ENCODE measurements at regions not wholly inside any gene's neighbourhood (a gene's known extent, or its start where the extent isn't known, plus 50 kb on each side); places are given as distances from the start of the nearest gene placed in this dataset.
A peak's percentile ranks its signal among the peaks of the same experiment; 100 is the strongest.
"Not testable (repeated sequence)": the region's sequence is repeated elsewhere in the genome, so short reads cannot be mapped to it uniquely, and the experiment has no call there.

GRCh38 chr9:106220415-106220814 is 526.1 kb downstream of the TMEM38B start:
- no peak overlapping the region for H3K27ac ChIP-seq
- no peaks in the 10 kb centered on the region for H3K36me3 ChIP-seq
- WGBS, 4 donors: 82 to 92% (median 86%) methylated on average over 5 of the region's 5 CpGs
- no peaks in the 10 kb centered on the region for H3K4me1 ChIP-seq
- TF ChIP-seq, protein P1, sequence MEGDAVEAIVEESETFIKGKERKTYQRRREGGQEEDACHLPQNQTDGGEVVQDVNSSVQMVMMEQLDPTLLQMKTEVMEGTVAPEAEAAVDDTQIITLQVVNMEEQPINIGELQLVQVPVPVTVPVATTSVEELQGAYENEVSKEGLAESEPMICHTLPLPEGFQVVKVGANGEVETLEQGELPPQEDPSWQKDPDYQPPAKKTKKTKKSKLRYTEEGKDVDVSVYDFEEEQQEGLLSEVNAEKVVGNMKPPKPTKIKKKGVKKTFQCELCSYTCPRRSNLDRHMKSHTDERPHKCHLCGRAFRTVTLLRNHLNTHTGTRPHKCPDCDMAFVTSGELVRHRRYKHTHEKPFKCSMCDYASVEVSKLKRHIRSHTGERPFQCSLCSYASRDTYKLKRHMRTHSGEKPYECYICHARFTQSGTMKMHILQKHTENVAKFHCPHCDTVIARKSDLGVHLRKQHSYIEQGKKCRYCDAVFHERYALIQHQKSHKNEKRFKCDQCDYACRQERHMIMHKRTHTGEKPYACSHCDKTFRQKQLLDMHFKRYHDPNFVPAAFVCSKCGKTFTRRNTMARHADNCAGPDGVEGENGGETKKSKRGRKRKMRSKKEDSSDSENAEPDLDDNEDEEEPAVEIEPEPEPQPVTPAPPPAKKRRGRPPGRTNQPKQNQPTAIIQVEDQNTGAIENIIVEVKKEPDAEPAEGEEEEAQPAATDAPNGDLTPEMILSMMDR (IDR thresholded peaks at IDR 0.05): no peak
- ATAC-seq (no peak), DNase-seq (no peak)
- no peaks in the 10 kb centered on the region for H3K27me3 ChIP-seq
- H3K4me3 ChIP-seq: no peak overlapping the region
- no peaks in the 10 kb centered on the region for H3K9me3 ChIP-seq
- intact Hi-C loops (cut with DNase I): loop anchor here in 1 of 10 donors (10.0 kb wide), 1 partner anchor 306 kb away; no protein-coding TSS in a partner anchor

- peak in 4 of 5 donors; percentile 39 to 68 (median 53) for DNase-seq
- no peaks in the 10 kb centered on the region for H3K27me3 ChIP-seq
- no peaks in the 10 kb centered on the region for H3K36me3 ChIP-seq
- 7 to 19% (median 8%) methylated on average over 3 of the region's 3 CpGs for WGBS, 4 donors
- H3K4me1 ChIP-seq: peaks cover 0 to 18% (median 10%) of the 10 kb centered on the region in 12 donors
- intact Hi-C loops (cut with DNase I): loop anchor here in 1 of 10 donors (10.0 kb wide), 1 partner anchor 314 kb away; no protein-coding TSS in a partner anchor
- H3K9me3 ChIP-seq: no peaks in the 10 kb centered on the region
- peak overlapping the region in 3 of 12 donors; percentile 8 to 33 (median 30) for H3K27ac ChIP-seq
- no peak overlapping the region for H3K4me3 ChIP-seq
- peak; percentile 90 to 95 (median 92) for ATAC-seq
- no peak for TF ChIP-seq POLR2A (IDR thresholded peaks at IDR 0.05)
- TF ChIP-seq, protein P1 (IDR thresholded peaks at IDR 0.05): no peak
Measured at GRCh38 chr9:106228861-106229260, 534.5 kb downstream of the TMEM38B start.

DNA sequence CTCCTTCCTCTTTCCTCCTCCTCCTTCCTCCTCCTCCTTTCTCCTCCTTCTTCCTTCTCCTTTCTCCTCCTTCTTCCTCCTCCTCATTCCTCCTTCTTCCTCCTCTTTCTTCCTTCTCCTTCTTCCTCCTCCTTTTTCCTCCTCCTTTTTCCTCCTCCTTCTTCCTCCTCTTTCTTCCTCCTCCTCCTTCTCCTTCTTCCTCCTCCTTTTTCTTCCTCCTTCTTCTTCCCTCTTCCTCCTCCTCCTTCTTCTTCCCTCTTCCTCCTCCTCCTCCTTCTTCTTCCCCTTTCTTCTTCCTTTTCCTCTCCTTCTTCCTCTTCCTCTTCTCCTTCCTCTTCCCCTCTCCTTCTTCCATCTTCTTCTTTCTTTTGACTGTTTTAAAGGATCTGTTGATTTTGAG is 538.8 kb downstream of the TMEM38B start:
- H3K4me1 ChIP-seq: peaks cover 0 to 15% (median 10%) of the 10 kb centered on the region in 12 donors
- ATAC-seq: no peak
- H3K27ac ChIP-seq: no peak overlapping the region
- TF ChIP-seq POLR2A (IDR thresholded peaks at IDR 0.05): no peak
- TF ChIP-seq, protein P1 (IDR thresholded peaks at IDR 0.05): no peak
- no peaks in the 10 kb centered on the region for H3K36me3 ChIP-seq
- no peak for DNase-seq
- no peak overlapping the region for H3K4me3 ChIP-seq
- H3K27me3 ChIP-seq: no peaks in the 10 kb centered on the region
- H3K9me3 ChIP-seq: peaks cover 0 to 9% (median 0%) of the 10 kb centered on the region in 12 donors
- intact Hi-C loops (cut with DNase I): no loop called here

DNA sequence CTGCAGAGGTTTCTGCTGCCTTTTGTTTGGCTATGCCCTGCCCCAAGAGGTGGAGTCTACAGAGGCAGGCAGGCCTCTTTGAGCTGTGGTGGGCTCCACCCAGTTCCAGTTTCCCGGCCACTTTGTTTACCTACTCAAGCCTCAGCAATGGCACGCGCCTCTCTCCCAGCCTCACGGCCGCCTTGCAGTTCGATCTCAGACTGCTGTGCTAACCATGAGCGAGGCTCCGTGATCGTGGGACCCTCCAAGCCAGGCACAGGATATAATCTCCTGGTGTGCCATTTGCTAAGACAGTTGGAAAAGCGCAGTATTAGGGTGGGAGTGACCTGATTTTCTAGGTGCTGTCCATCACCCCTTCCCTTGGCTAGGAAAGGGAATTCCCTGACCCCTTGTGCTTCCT is 566.6 kb downstream of the TMEM38B start:
- H3K27me3 ChIP-seq; intact Hi-C loops (cut with DNase I); H3K36me3 ChIP-seq; H3K4me3 ChIP-seq; DNase-seq; H3K27ac ChIP-seq; H3K4me1 ChIP-seq; ATAC-seq: not testable (repeated sequence)
- peaks cover 0 to 23% (median 2%) of the 10 kb centered on the region in 12 donors for H3K9me3 ChIP-seq
- WGBS, 4 donors: 93 to 97% (median 95%) methylated on average over 10 of the region's 10 CpGs

DNA sequence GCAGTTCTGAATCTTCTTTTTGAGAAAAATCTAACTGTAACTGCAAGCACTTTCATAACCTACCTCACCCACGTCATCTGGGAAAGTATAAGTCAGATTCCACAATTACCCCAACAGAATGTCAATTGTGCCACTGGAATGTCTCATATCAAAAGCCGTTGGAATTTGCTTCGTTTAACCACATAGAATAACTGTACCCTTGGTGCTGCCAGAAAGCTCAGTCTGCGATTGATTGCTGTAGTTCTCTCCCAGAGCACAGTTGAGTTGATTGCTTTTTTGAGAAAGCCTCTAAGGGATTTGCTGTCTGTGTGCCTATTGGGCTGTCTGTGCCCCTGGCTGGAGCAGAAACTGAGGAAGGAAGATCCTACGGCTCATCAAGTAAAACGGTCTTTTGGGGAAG is 583.6 kb downstream of the TMEM38B start:
- intact Hi-C loops (cut with DNase I): no loop called here

More for the DNA sequence above, 583.6 kb downstream of the TMEM38B start:
- no peak overlapping the region for H3K27ac ChIP-seq
- H3K9me3 ChIP-seq: peaks cover 0 to 14% (median 0%) of the 10 kb centered on the region in 12 donors
- H3K4me1 ChIP-seq: no peaks in the 10 kb centered on the region
- TF ChIP-seq, protein P1 (IDR thresholded peaks at IDR 0.05): no peak
- no peak for TF ChIP-seq POLR2A (IDR thresholded peaks at IDR 0.05)
- no peaks in the 10 kb centered on the region for H3K36me3 ChIP-seq
- no peaks in the 10 kb centered on the region for H3K27me3 ChIP-seq
- DNase-seq (no peak), ATAC-seq (no peak)
- H3K4me3 ChIP-seq: no peak overlapping the region
- 44 to 54% (median 52%) methylated on average over 6 of the region's 6 CpGs for WGBS, 4 donors

All from heart left ventricle (tissue), 16 donors.